ENCODE measurements at regions not wholly inside any gene's neighbourhood (a gene's known extent, or its start where the extent isn't known, plus 50 kb on each side); places are given as distances from the start of the nearest gene placed in this dataset.

DNA sequence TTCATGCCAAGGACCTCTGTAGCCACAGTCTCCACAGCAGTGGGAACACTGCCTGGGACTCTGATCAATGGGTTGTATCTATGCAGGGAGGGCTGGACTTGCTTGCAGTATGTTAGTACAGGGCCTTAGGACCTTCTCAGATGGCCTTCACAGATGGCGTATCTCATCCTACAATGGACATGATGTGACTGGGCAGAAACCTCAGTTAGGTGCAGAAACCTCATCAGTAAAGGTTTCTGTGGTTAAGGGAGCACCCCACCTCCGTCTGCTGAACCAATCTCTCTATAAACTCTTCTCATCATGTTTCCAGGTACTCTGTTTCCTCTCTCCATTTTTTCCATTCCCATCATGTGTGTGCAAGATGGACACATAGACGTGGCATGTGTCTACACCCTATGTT lies 154.9 kb downstream of the EVX1 start:
- TF ChIP-seq POLR2A (IDR thresholded peaks at IDR 0.05; ENCODE audit: control extremely low read depth in 1 of 2, low read depth in 2 of 2, low read length in 2 of 2) (no peak), TEAD4 (IDR thresholded peaks at IDR 0.05; ENCODE audit: low read depth, low read length) (no peak), RAD21 (IDR thresholded peaks at IDR 0.05 in 1 of 2, conservative IDR thresholded peaks at IDR 0.05 in 1 of 2; ENCODE audit: low read depth in 2 of 2, low read length in 2 of 2) (no peak), TAF1 (IDR thresholded peaks at IDR 0.05; ENCODE audit: low read depth, low read length) (no peak), CEBPB (IDR thresholded peaks at IDR 0.05; ENCODE audit: low read depth, low read length) (no peak), SP2 (IDR thresholded peaks at IDR 0.05; ENCODE audit: low read length) (no peak), FOSL1 (IDR thresholded peaks at IDR 0.05; ENCODE audit: insufficient read depth, low read depth, low read length) (no peak), POLR2AphosphoS5 (IDR thresholded peaks at IDR 0.05; ENCODE audit: low read depth, low read length) (no peak)
- TF ChIP-seq, protein P1, sequence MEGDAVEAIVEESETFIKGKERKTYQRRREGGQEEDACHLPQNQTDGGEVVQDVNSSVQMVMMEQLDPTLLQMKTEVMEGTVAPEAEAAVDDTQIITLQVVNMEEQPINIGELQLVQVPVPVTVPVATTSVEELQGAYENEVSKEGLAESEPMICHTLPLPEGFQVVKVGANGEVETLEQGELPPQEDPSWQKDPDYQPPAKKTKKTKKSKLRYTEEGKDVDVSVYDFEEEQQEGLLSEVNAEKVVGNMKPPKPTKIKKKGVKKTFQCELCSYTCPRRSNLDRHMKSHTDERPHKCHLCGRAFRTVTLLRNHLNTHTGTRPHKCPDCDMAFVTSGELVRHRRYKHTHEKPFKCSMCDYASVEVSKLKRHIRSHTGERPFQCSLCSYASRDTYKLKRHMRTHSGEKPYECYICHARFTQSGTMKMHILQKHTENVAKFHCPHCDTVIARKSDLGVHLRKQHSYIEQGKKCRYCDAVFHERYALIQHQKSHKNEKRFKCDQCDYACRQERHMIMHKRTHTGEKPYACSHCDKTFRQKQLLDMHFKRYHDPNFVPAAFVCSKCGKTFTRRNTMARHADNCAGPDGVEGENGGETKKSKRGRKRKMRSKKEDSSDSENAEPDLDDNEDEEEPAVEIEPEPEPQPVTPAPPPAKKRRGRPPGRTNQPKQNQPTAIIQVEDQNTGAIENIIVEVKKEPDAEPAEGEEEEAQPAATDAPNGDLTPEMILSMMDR (IDR thresholded peaks at IDR 0.05; ENCODE audit: control extremely low read depth in 1 of 3, insufficient read depth in 1 of 3, low read depth in 1 of 3, low read length in 3 of 3), result no peak
- TF ChIP-seq, protein P2, sequence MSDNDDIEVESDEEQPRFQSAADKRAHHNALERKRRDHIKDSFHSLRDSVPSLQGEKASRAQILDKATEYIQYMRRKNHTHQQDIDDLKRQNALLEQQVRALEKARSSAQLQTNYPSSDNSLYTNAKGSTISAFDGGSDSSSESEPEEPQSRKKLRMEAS (IDR thresholded peaks at IDR 0.05), result no peak
